HCT116 (cell line): ENCODE measurements at regions not wholly inside any gene's neighbourhood (a gene's known extent, or its start where the extent isn't known, plus 50 kb on each side); places are given as distances from the start of the nearest gene placed in this dataset.

Source experiments
- ATAC-seq: fragments of 200-7000 bp; cut with Tn5 transposase; 2 replicates; pipeline ENCODE4 v1.9.1; 2020; ENCODE audit warnings: mild to moderate bottlenecking, moderate library complexity
- BruUV-seq: library from RNA; stranded (reverse); fragments of 400-500 nt; replicated peaks from 2 replicates; lab custom pipeline; 2021; lab: Mats Ljungman, UMichigan
- CTCF ChIA-PET: fragments of 300-600 bp; sonication (Branson Sonifier 250); formaldehyde crosslinking; loops from one replicate; lab custom pipeline; 2021; ENCODE audit warnings: antibody characterized with exemption; lab: Charles Lee
- POLR2A ChIA-PET: fragments of 300-600, 350-600 bp; sonication (Branson Sonifier 250); formaldehyde crosslinking; loops from one replicate; lab custom pipeline; 2021; ENCODE audit warnings: antibody characterized with exemption; lab: Charles Lee
- RAD21 ChIA-PET, 2 experiments: fragments of 300-600 bp; sonication (Branson Sonifier 250); formaldehyde crosslinking; loops; one replicate each; lab custom pipeline; 2023; ENCODE audit warnings: low total read pairs in 2 of 2; ENCODE audit not compliant: uncharacterized antibody in 2 of 2, unreplicated experiment in 2 of 2, low non-redundant PET in 1 of 2; lab: Charles Lee
- DNase-seq: peaks from one replicate; pipeline ENCODE4 v3.0.0-alpha.2; 2010; ENCODE audit warnings: low read depth, low spot score
- H2AFZ ChIP-seq: fragments of 200-600 bp; shearing (Covaris generic), sonication (generic); 2 replicates; pipeline ENCODE4 v1.6.1; 2017; ENCODE audit warnings: low read depth, mixed run types, mixed read lengths, antibody characterized with exemption, low read length; ENCODE audit not compliant: poor library complexity, severe bottlenecking
- H3K27ac ChIP-seq: 2 replicates; pipeline ENCODE4 v1.5.1; 2012; ENCODE audit warnings: low read depth, low read length
- H3K27me3 ChIP-seq: fragments of 200-600 bp; sonication (generic); 2 replicates; pipeline ENCODE4 v1.6.1; 2016; ENCODE audit warnings: mixed run types, low read length, mixed read lengths; ENCODE audit not compliant: insufficient read depth
- H3K36me3 ChIP-seq, 2 experiments: fragments of 200-500 bp in 1 of 2; fragments of 200-600 bp in 1 of 2; sonication (Bioruptor generic) in 1 of 2; sonication (generic) in 1 of 2; 2 replicates each; pipeline versions ENCODE4 v1.5.1 to v1.6.1; 2014 to 2016; ENCODE audit warnings: low read length in 2 of 2, inconsistent platforms in 1 of 2, mixed read lengths in 1 of 2, mixed run types in 1 of 2; ENCODE audit not compliant: insufficient read depth in 2 of 2, control insufficient read depth in 1 of 2
- H3K4me1 ChIP-seq, 2 experiments: fragments of 200-600 bp in 1 of 2; sonication (generic) in 1 of 2; 2 replicates each; pipeline versions ENCODE4 v1.5.1 to v1.6.1; 2012 to 2017; ENCODE audit warnings: low read length in 2 of 2, inconsistent platforms in 1 of 2, mild to moderate bottlenecking in 1 of 2, mixed read lengths in 1 of 2, mixed run types in 1 of 2, moderate library complexity in 1 of 2; ENCODE audit not compliant: insufficient read depth in 2 of 2, control insufficient read depth in 1 of 2
- H3K4me2 ChIP-seq: fragments of 200-600 bp; sonication (generic); 2 replicates; pipeline ENCODE4 v1.6.1; 2017; ENCODE audit warnings: mixed run types, low read length, mixed read lengths
- H3K4me3 ChIP-seq, 2 experiments: fragments of 200-600 bp in 1 of 2; sonication (generic) in 1 of 2; replicated peaks in 1 of 2; 2 replicates each; pipeline ENCODE4 v1.5.1; 2011 to 2016; ENCODE audit warnings: low read length in 2 of 2, control low read depth in 1 of 2, low read depth in 1 of 2, mild to moderate bottlenecking in 1 of 2, mixed read lengths in 1 of 2, mixed run types in 1 of 2
- H3K79me2 ChIP-seq: fragments of 200-600 bp; sonication (generic); 2 replicates; pipeline ENCODE4 v1.6.1; 2017; ENCODE audit warnings: mild to moderate bottlenecking, mixed run types, low read length, moderate library complexity, mixed read lengths; ENCODE audit not compliant: insufficient read depth
- H3K9ac ChIP-seq: fragments of 200-600 bp; sonication (generic); 2 replicates; pipeline ENCODE4 v1.6.1; 2016; ENCODE audit warnings: low read length, mixed read lengths
- H3K9me2 ChIP-seq: fragments of 200-600 bp; sonication (generic), shearing (Covaris generic); 2 replicates; pipeline ENCODE4 v1.6.1; 2017; ENCODE audit warnings: mixed run types, mild to moderate bottlenecking, moderate library complexity; ENCODE audit not compliant: insufficient read depth
- H3K9me3 ChIP-seq, 2 experiments: fragments of 200-500 bp in 1 of 2; fragments of 200-600 bp in 1 of 2; sonication (Bioruptor generic) in 1 of 2; sonication (generic) in 1 of 2; 2 replicates each; pipeline ENCODE4 v1.6.1; 2014 to 2017; ENCODE audit warnings: low read length in 2 of 2, mixed read lengths in 2 of 2, inconsistent platforms in 1 of 2, low read depth in 1 of 2, mild to moderate bottlenecking in 1 of 2, mixed run types in 1 of 2, moderate library complexity in 1 of 2; ENCODE audit not compliant: control insufficient read depth in 1 of 2, insufficient read depth in 1 of 2
- H4K20me1 ChIP-seq: fragments of 200-600 bp; sonication (generic), shearing (Covaris generic); 2 replicates; pipeline ENCODE4 v1.6.1; 2017; ENCODE audit warnings: mixed run types, mild to moderate bottlenecking, moderate library complexity; ENCODE audit not compliant: insufficient read depth
- ATF3 ChIP-seq: IDR thresholded peaks from 2 replicates; pipeline ENCODE4 v1.6.1; 2012
- CBX3 ChIP-seq: IDR thresholded peaks from 2 replicates; pipeline ENCODE4 v1.6.1; 2012; ENCODE audit warnings: low read depth
- ELF1 ChIP-seq: IDR thresholded peaks from 2 replicates; pipeline ENCODE4 v1.6.1; 2012; ENCODE audit warnings: low read depth, borderline replicate concordance
- EZH2 ChIP-seq: fragments of 200-600 bp; sonication (generic); IDR thresholded peaks from 2 replicates; pipeline ENCODE4 v1.6.1; 2017; ENCODE audit warnings: antibody characterized with exemption, mixed run types
- EZH2phosphoT487 ChIP-seq: fragments of 200-600 bp; IDR thresholded peaks from 2 replicates; pipeline ENCODE4 v1.6.1; 2018; ENCODE audit warnings: antibody characterized with exemption, borderline replicate concordance
- FOSL1 ChIP-seq: IDR thresholded peaks from 2 replicates; pipeline ENCODE4 v1.6.1; 2012; ENCODE audit warnings: low read depth
- JUND ChIP-seq: IDR thresholded peaks from 2 replicates; pipeline ENCODE4 v1.6.1; 2012
- MAX ChIP-seq: IDR thresholded peaks from 2 replicates; pipeline ENCODE4 v1.6.1; 2012
- POLR2A ChIP-seq: IDR thresholded peaks from 2 replicates; pipeline ENCODE4 v1.7.0; 2011; ENCODE audit warnings: borderline replicate concordance; ENCODE audit not compliant: insufficient read depth, insufficient read length; ENCODE audit errors: extremely low read depth
- POLR2AphosphoS5 ChIP-seq: IDR thresholded peaks from 2 replicates; pipeline ENCODE4 v1.6.1; 2011; ENCODE audit warnings: mild to moderate bottlenecking, low read depth, low read length, moderate library complexity
- REST ChIP-seq: IDR thresholded peaks from 2 replicates; pipeline ENCODE4 v1.6.1; 2012; ENCODE audit warnings: low read depth
- SRF ChIP-seq: IDR thresholded peaks from 2 replicates; pipeline ENCODE4 v1.6.1; 2012; ENCODE audit warnings: low read depth
- YY1 ChIP-seq: IDR thresholded peaks from 2 replicates; pipeline ENCODE4 v1.6.1; 2011; ENCODE audit warnings: low read length, low read depth, moderate library complexity, mild to moderate bottlenecking; ENCODE audit not compliant: insufficient replicate concordance; ENCODE audit errors: extremely low read depth
- ZBTB33 ChIP-seq: IDR thresholded peaks from 2 replicates; pipeline ENCODE4 v1.6.1; 2011; ENCODE audit warnings: mild to moderate bottlenecking, low read length, moderate library complexity; ENCODE audit not compliant: insufficient replicate concordance; ENCODE audit errors: extremely low read depth
- ZFX ChIP-seq: fragments of 450-650 bp; IDR thresholded peaks from 2 replicates; pipeline ENCODE4 v1.6.1; 2017
- ZNF274 ChIP-seq: fragments of 200-500 bp; sonication (Bioruptor generic); IDR thresholded peaks from 2 replicates; pipeline ENCODE4 v1.6.1; 2014; ENCODE audit warnings: mild to moderate bottlenecking, low read depth, low read length, inconsistent platforms
- intact Hi-C: fragments of 100-400 bp; cut with micrococcal nuclease; formaldehyde crosslinking; loops from 2 replicates; pipeline ENCODE4 v1.10.0; 2022

GRCh38 chr3:34842706-34843480 is 796.4 kb upstream of the ARPP21 start (continued):
- no peak for TF ChIP-seq REST
- no peak for TF ChIP-seq POLR2AphosphoS5
- no peak for TF ChIP-seq SRF
- TF ChIP-seq FOSL1: no peak
- no peak for TF ChIP-seq YY1

- no peak overlapping the region for H3K4me2 ChIP-seq
- no peaks in the 10 kb centered on the region for H4K20me1 ChIP-seq
- no peak overlapping the region for H3K27ac ChIP-seq
- H2AFZ ChIP-seq: no peak overlapping the region
- H3K36me3 ChIP-seq: no peaks in the 10 kb centered on the region
- intact Hi-C loops: no loop called here
- ATAC-seq (no peak), DNase-seq (no peak)
- ChIA-PET CTCF (no interaction called here), POLR2A (no interaction called here), RAD21 (no interaction called here)
- no peaks in the 10 kb centered on the region for H3K79me2 ChIP-seq
- H3K9me2 ChIP-seq: no peaks in the 10 kb centered on the region
- H3K9me3 ChIP-seq: peaks cover 5 to 7% of the 10 kb centered on the region in 2 experiments; a peak in 2 of 4 replicates
- H3K27me3 ChIP-seq: no peaks in the 10 kb centered on the region
- H3K4me1 ChIP-seq: no peaks in the 10 kb centered on the region
- no peak overlapping the region for H3K9ac ChIP-seq
- no TSS peak for BruUV-seq
- H3K4me3 ChIP-seq: no peak overlapping the region
- no peak for TF ChIP-seq EZH2phosphoT487
- TF ChIP-seq SRF: no peak
- no peak for TF ChIP-seq ATF3
- no peak for TF ChIP-seq ZFX
- no peak for TF ChIP-seq ZBTB33
- no peak for TF ChIP-seq CBX3
- no peak for TF ChIP-seq POLR2A
- no peak for TF ChIP-seq JUND
- no peak for TF ChIP-seq MAX
- TF ChIP-seq ELF1: no peak
- TF ChIP-seq ZNF274: no peak
- TF ChIP-seq REST: no peak
- no peak for TF ChIP-seq FOSL1
- TF ChIP-seq EZH2: no peak
These were observed 795.1 kb upstream of the ARPP21 start for GRCh38 chr3:34844323-34844620.
